GM13976 (cell line): ENCODE measurements at regions not wholly inside any gene's neighbourhood (a gene's known extent, or its start where the extent isn't known, plus 50 kb on each side); places are given as distances from the start of the nearest gene placed in this dataset.

Source experiments
- DNase-seq: peaks from one replicate; pipeline ENCODE4 v3.0.0; 2012; ENCODE audit warnings: low spot score
- CTCF ChIP-seq: IDR thresholded peaks from 2 replicates; pipeline ENCODE4 v1.5.1; 2012; ENCODE audit warnings: borderline replicate concordance, mild to moderate bottlenecking; ENCODE audit not compliant: insufficient read depth; ENCODE audit errors: extremely low read depth, missing control alignments, control extremely low read depth
- in situ Hi-C: fragments of 300-500 bp; cut with MboI; formaldehyde crosslinking; loops from one replicate; pipeline ENCODE4 v1.12.0; 2022; ENCODE audit warnings: low sequenced_read_pairs, mixed read lengths, inconsistent platforms; ENCODE audit not compliant: unreplicated experiment

GRCh38 chr1:204801211-204801610, 69.5 kb upstream of the NFASC start:
- no peak for DNase-seq
- TF ChIP-seq CTCF = no peak
- in situ Hi-C loops = loop anchor here (10.0 kb wide), 1 partner anchor 366 kb away; no protein-coding TSS in a partner anchor

GRCh38 chr1:204802401-204803175, 68.1 kb upstream of the NFASC start:
- no peak for DNase-seq
- TF ChIP-seq CTCF = no peak
- in situ Hi-C loops = loop anchor here (10.0 kb wide), 1 partner anchor 368 kb away; no protein-coding TSS in a partner anchor

GRCh38 chr1:204803607-204804006, 67.1 kb upstream of the NFASC start:
- TF ChIP-seq CTCF = no peak
- in situ Hi-C loops = loop anchor here (10.0 kb wide), 1 partner anchor 369 kb away; no protein-coding TSS in a partner anchor

GRCh38 chr1:204806943-204807687, 63.5 kb upstream of the NFASC start:
- DNase-seq = peak; percentile 91
- in situ Hi-C loops = loop anchor here (5.0 to 10.0 kb wide), 2 partner anchors 240 to 372 kb away; no protein-coding TSS in a partner anchor
- TF ChIP-seq CTCF = peak; percentile 99

More at GRCh38 chr1:204803607-204804006, 67.1 kb upstream of the NFASC start:
- DNase-seq = no peak

GRCh38 chr1:204809488-204809887, 61.2 kb upstream of the NFASC start:
- in situ Hi-C loops = loop anchor here (5.0 to 10.0 kb wide), 2 partner anchors 242 to 375 kb away; no protein-coding TSS in a partner anchor
- no peak for TF ChIP-seq CTCF
- DNase-seq = no peak

GRCh38 chr1:204812842-204813241, 57.8 kb upstream of the NFASC start:
- TF ChIP-seq CTCF = no peak
- no peak for DNase-seq

More at GRCh38 chr1:204812842-204813241, 57.8 kb upstream of the NFASC start:
- in situ Hi-C loops = no loop called here
